ENCODE measurements at regions not wholly inside any gene's neighbourhood (a gene's known extent, or its start where the extent isn't known, plus 50 kb on each side); places are given as distances from the start of the nearest gene placed in this dataset.

- no peak for TF ChIP-seq POLR2A (IDR thresholded peaks at IDR 0.05)
- no peak for TF ChIP-seq CTCF (IDR thresholded peaks at IDR 0.05)
Observed at GRCh38 chr1:58981392-58981791, 197.5 kb upstream of the JUN start.

Measured in uterus (tissue), 2 donors.